ENCODE measurements at regions not wholly inside any gene's neighbourhood (a gene's known extent, or its start where the extent isn't known, plus 50 kb on each side); places are given as distances from the start of the nearest gene placed in this dataset.
"Not testable (repeated sequence)": the region's sequence is repeated elsewhere in the genome, so short reads cannot be mapped to it uniquely, and the experiment has no call there.

- no CpG with 5 or more reads among the region's 1 CpG for WGBS (ENCODE audit: insufficient coverage)
- intact Hi-C loops (cut with micrococcal nuclease): no loop called here
- Histone ChIP-seq H3K27me3 (ENCODE audit: control insufficient read depth in 2 of 2, insufficient read depth in 2 of 2, low read length in 2 of 2) (no peaks in the 10 kb centered on the region), H3K79me2 (ENCODE audit: insufficient read depth, low read length) (no peaks in the 10 kb centered on the region), H3K4me3 (replicated peaks in 1 of 3; ENCODE audit: low read depth in 2 of 3, low read length in 3 of 3) (no peak overlapping the region), H3K4me1 (ENCODE audit: control insufficient read depth in 1 of 2, insufficient read depth in 2 of 2, low read length in 2 of 2) (no peaks in the 10 kb centered on the region), H4K20me1 (ENCODE audit: insufficient read depth, low read length) (no peaks in the 10 kb centered on the region), H3K9me3 (replicated peaks in 1 of 2; ENCODE audit: control insufficient read depth in 1 of 2, insufficient read depth in 1 of 2, low read length in 2 of 2) (peaks cover 15 to 31% of the 10 kb centered on the region in 2 donors), H3K9ac (ENCODE audit: insufficient read depth, low read length, poor library complexity, severe bottlenecking) (no peak overlapping the region), H2AFZ (ENCODE audit: insufficient read depth, low read depth, low read length, poor library complexity, severe bottlenecking) (no peak overlapping the region), H3K27ac (ENCODE audit: low read depth in 1 of 2, low read length in 2 of 2) (no peak overlapping the region), H3K4me2 (replicated peaks; ENCODE audit: extremely low read depth, low read length, poor library complexity, severe bottlenecking) (no peak overlapping the region), H3K36me3 (replicated peaks in 1 of 2; ENCODE audit: control insufficient read depth in 1 of 2, insufficient read depth in 2 of 2, low read length in 2 of 2) (no peaks in the 10 kb centered on the region)
- H3K36me3 Mint-ChIP-seq: no peaks in the 10 kb centered on the region
- H3K9me3 Mint-ChIP-seq: peaks cover 1 to 17% (median 9%) of the 10 kb centered on the region in 7 donors
- TF ChIP-seq CTCF (IDR thresholded peaks at IDR 0.05): no peak
- H3K27ac Mint-ChIP-seq: no peak overlapping the region
- no peaks in the 10 kb centered on the region for H3K4me1 Mint-ChIP-seq
- no peak for DNase-seq
- H3K27me3 Mint-ChIP-seq (ENCODE audit: low read depth in 3 of 3): peaks cover 0 to 3% (median 0%) of the 10 kb centered on the region in 3 donors
- H3K4me3 Mint-ChIP-seq: no peak overlapping the region
Observed at GRCh38 chr7:86091369-86091768, 552.3 kb upstream of the GRM3 start.

- no peak for TF ChIP-seq CTCF (IDR thresholded peaks at IDR 0.05)
- Histone ChIP-seq H3K9me3 (replicated peaks in 1 of 2; ENCODE audit: control insufficient read depth in 1 of 2, insufficient read depth in 1 of 2, low read length in 2 of 2) (peaks cover 15 to 31% of the 10 kb centered on the region in 2 donors), H3K27ac (ENCODE audit: low read depth in 1 of 2, low read length in 2 of 2) (no peak overlapping the region), H3K36me3 (replicated peaks in 1 of 2; ENCODE audit: control insufficient read depth in 1 of 2, insufficient read depth in 2 of 2, low read length in 2 of 2) (no peaks in the 10 kb centered on the region), H3K79me2 (ENCODE audit: insufficient read depth, low read length) (no peaks in the 10 kb centered on the region), H3K9ac (ENCODE audit: insufficient read depth, low read length, poor library complexity, severe bottlenecking) (no peak overlapping the region), H3K4me2 (replicated peaks; ENCODE audit: extremely low read depth, low read length, poor library complexity, severe bottlenecking) (no peak overlapping the region), H3K4me1 (ENCODE audit: control insufficient read depth in 1 of 2, insufficient read depth in 2 of 2, low read length in 2 of 2) (no peaks in the 10 kb centered on the region), H3K4me3 (replicated peaks in 1 of 3; ENCODE audit: low read depth in 2 of 3, low read length in 3 of 3) (no peak overlapping the region), H3K27me3 (ENCODE audit: control insufficient read depth in 2 of 2, insufficient read depth in 2 of 2, low read length in 2 of 2) (no peaks in the 10 kb centered on the region), H2AFZ (ENCODE audit: insufficient read depth, low read depth, low read length, poor library complexity, severe bottlenecking) (no peak overlapping the region), H4K20me1 (ENCODE audit: insufficient read depth, low read length) (no peaks in the 10 kb centered on the region)
- H3K36me3 Mint-ChIP-seq: no peaks in the 10 kb centered on the region
- no peak overlapping the region for H3K27ac Mint-ChIP-seq
- no peak overlapping the region for H3K4me3 Mint-ChIP-seq
- H3K9me3 Mint-ChIP-seq: peaks cover 1 to 18% (median 7%) of the 10 kb centered on the region in 7 donors
- no peaks in the 10 kb centered on the region for H3K4me1 Mint-ChIP-seq
- intact Hi-C loops (cut with micrococcal nuclease): no loop called here
- DNase-seq: no peak
- no peaks in the 10 kb centered on the region for H3K27me3 Mint-ChIP-seq (ENCODE audit: low read depth in 3 of 3)
- WGBS (ENCODE audit: insufficient coverage): no CpG with 5 or more reads among the region's 1 CpG
Observed at GRCh38 chr7:86089455-86089854, 554.3 kb upstream of the GRM3 start.

GRCh38 chr7:86064572-86064971, 579.1 kb upstream of the GRM3 start:
- intact Hi-C loops (cut with micrococcal nuclease); H3K36me3 Mint-ChIP-seq; H3K4me3 ChIP-seq (replicated peaks in 1 of 3; ENCODE audit: low read depth in 2 of 3, low read length in 3 of 3); H3K9ac ChIP-seq (ENCODE audit: insufficient read depth, low read length, poor library complexity, severe bottlenecking); H3K4me3 Mint-ChIP-seq; H3K4me1 ChIP-seq (ENCODE audit: control insufficient read depth in 1 of 2, insufficient read depth in 2 of 2, low read length in 2 of 2); H3K27ac ChIP-seq (ENCODE audit: low read depth in 1 of 2, low read length in 2 of 2); H3K79me2 ChIP-seq (ENCODE audit: insufficient read depth, low read length); DNase-seq; H3K27me3 ChIP-seq (ENCODE audit: control insufficient read depth in 2 of 2, insufficient read depth in 2 of 2, low read length in 2 of 2); H3K27me3 Mint-ChIP-seq (ENCODE audit: low read depth in 3 of 3); H2AFZ ChIP-seq (ENCODE audit: insufficient read depth, low read depth, low read length, poor library complexity, severe bottlenecking); H3K36me3 ChIP-seq (replicated peaks in 1 of 2; ENCODE audit: control insufficient read depth in 1 of 2, insufficient read depth in 2 of 2, low read length in 2 of 2); H3K27ac Mint-ChIP-seq; H3K4me2 ChIP-seq (replicated peaks; ENCODE audit: extremely low read depth, low read length, poor library complexity, severe bottlenecking); H4K20me1 ChIP-seq (ENCODE audit: insufficient read depth, low read length); H3K4me1 Mint-ChIP-seq: not testable (repeated sequence)
- peaks cover 0 to 17% (median 6%) of the 10 kb centered on the region in 7 donors for H3K9me3 Mint-ChIP-seq
- no CpG with 5 or more reads among the region's 1 CpG for WGBS (ENCODE audit: insufficient coverage)
- H3K9me3 ChIP-seq (replicated peaks in 1 of 2; ENCODE audit: control insufficient read depth in 1 of 2, insufficient read depth in 1 of 2, low read length in 2 of 2): peaks cover 6 to 25% of the 10 kb centered on the region in 2 donors
